HEK293 (cell line): ENCODE measurements at regions not wholly inside any gene's neighbourhood (a gene's known extent, or its start where the extent isn't known, plus 50 kb on each side); places are given as distances from the start of the nearest gene placed in this dataset.

ENCODE experiments used
- CTCF ChIA-PET: fragments of 350-600 bp; formaldehyde crosslinking; extraction: SDS; loops from one replicate; lab custom pipeline; 2021; ENCODE audit warnings: antibody characterized with exemption; lab: Yijun Ruan, JAX
- POLR2A ChIA-PET: fragments of 300-600 bp; formaldehyde crosslinking; extraction: SDS; loops from one replicate; lab custom pipeline; 2020; ENCODE audit warnings: antibody characterized with exemption, inconsistent platforms; lab: Yijun Ruan, JAX
- H3K27ac ChIP-seq: fragments of 200-500 bp; sonication (Bioruptor generic); 2 replicates; pipeline ENCODE4 v1.5.1; 2014; ENCODE audit warnings: low read depth, low read length, control low read depth, inconsistent platforms; ENCODE audit errors: extremely low read depth
- H3K36me3 ChIP-seq, 2 experiments: fragments of 200-500 bp in 1 of 2; sonication (Bioruptor generic) in 1 of 2; 1 replicate in 1 of 2; 2 replicates in 1 of 2; pipeline ENCODE4 v1.5.1; 2014 to 2017; ENCODE audit warnings: inconsistent platforms in 2 of 2, low read length in 2 of 2; ENCODE audit not compliant: control insufficient read depth in 2 of 2, insufficient read depth in 1 of 2
- H3K4me1 ChIP-seq: fragments of 200-500 bp; sonication (Bioruptor generic); 2 replicates; pipeline ENCODE4 v1.5.1; 2014; ENCODE audit warnings: mild to moderate bottlenecking, low read length, inconsistent platforms; ENCODE audit not compliant: control insufficient read depth, insufficient read depth
- H3K4me3 ChIP-seq: 2 replicates; pipeline ENCODE4 v1.5.1; 2011; ENCODE audit warnings: low read depth, mild to moderate bottlenecking, control low read depth, low read length, moderate library complexity
- H3K9me3 ChIP-seq: fragments of 200-500 bp; sonication (Bioruptor generic); 2 replicates; pipeline ENCODE4 v1.5.1; 2014; ENCODE audit warnings: low read depth, low read length, inconsistent platforms; ENCODE audit not compliant: control insufficient read depth, insufficient read depth
- HOXA7 ChIP-seq: sonication (generic); formaldehyde crosslinking; IDR thresholded peaks from 2 replicates; pipeline ENCODE4 v1.8.1; 2022; ENCODE audit warnings: missing genetic modification reagents, borderline replicate concordance
- HOXD13 ChIP-seq: sonication (generic); formaldehyde crosslinking; IDR thresholded peaks from 2 replicates; pipeline ENCODE4 v1.8.0; 2022; ENCODE audit warnings: missing genetic modification reagents, borderline replicate concordance
- TSHZ1 ChIP-seq: fragments of 450-650 bp; formaldehyde crosslinking; IDR thresholded peaks from 2 replicates; pipeline ENCODE4 v1.5.1; 2016; ENCODE audit warnings: missing biosample characterization, missing genetic modification characterization, borderline replicate concordance
- ZNF114 ChIP-seq: fragments of 450-650 bp; formaldehyde crosslinking; IDR thresholded peaks from 2 replicates; pipeline ENCODE4 v1.5.0; 2017; ENCODE audit warnings: missing biosample characterization, missing genetic modification characterization
- ZNF2 ChIP-seq: fragments of 450-650 bp; formaldehyde crosslinking; IDR thresholded peaks from 2 replicates; pipeline ENCODE4 v1.5.1; 2016; ENCODE audit warnings: missing biosample characterization, missing genetic modification characterization
- ZNF24 ChIP-seq: fragments of 450-650 bp; formaldehyde crosslinking; IDR thresholded peaks from 2 replicates; pipeline ENCODE4 v1.5.1; 2016; ENCODE audit warnings: missing biosample characterization, missing genetic modification characterization
- ZNF324 ChIP-seq: fragments of 450-650 bp; formaldehyde crosslinking; IDR thresholded peaks from 2 replicates; pipeline ENCODE4 v1.5.1; 2016; ENCODE audit warnings: missing biosample characterization, missing genetic modification characterization
- ZNF354C ChIP-seq: fragments of 450-650 bp; formaldehyde crosslinking; IDR thresholded peaks from 2 replicates; pipeline ENCODE4 v1.5.1; 2016; ENCODE audit warnings: missing biosample characterization, missing genetic modification characterization, low read depth, borderline replicate concordance
- ZNF48 ChIP-seq: fragments of 450-650 bp; formaldehyde crosslinking; IDR thresholded peaks from 2 replicates; pipeline ENCODE4 v1.5.1; 2016; ENCODE audit warnings: missing biosample characterization, missing genetic modification characterization
- ZNF510 ChIP-seq: fragments of 450-650 bp; formaldehyde crosslinking; IDR thresholded peaks from 2 replicates; pipeline ENCODE4 v1.5.1; 2018; ENCODE audit warnings: mild to moderate bottlenecking, missing genetic modification characterization, missing biosample characterization; ENCODE audit not compliant: insufficient replicate concordance
- ZNF558 ChIP-seq: fragments of 450-650 bp; formaldehyde crosslinking; IDR thresholded peaks from 2 replicates; pipeline ENCODE4 v1.5.1; 2016; ENCODE audit warnings: missing biosample characterization, missing genetic modification characterization
- ZNF561 ChIP-seq: fragments of 450-650 bp; IDR thresholded peaks from 2 replicates; pipeline ENCODE4 v1.5.1; 2018; ENCODE audit warnings: missing biosample characterization, missing genetic modification characterization, borderline replicate concordance
- ZNF571 ChIP-seq: fragments of 450-650 bp; formaldehyde crosslinking; IDR thresholded peaks from 2 replicates; pipeline ENCODE4 v1.5.0; 2017; ENCODE audit warnings: missing biosample characterization, missing genetic modification characterization
- ZNF596 ChIP-seq: fragments of 450-650 bp; IDR thresholded peaks from 2 replicates; pipeline ENCODE4 v1.5.0; 2018; ENCODE audit warnings: missing biosample characterization, mild to moderate bottlenecking, missing genetic modification characterization, moderate library complexity
- ZNF626 ChIP-seq: fragments of 450-650 bp; sonication (Bioruptor Pico); formaldehyde crosslinking; IDR thresholded peaks from 2 replicates; pipeline ENCODE4 v1.5.1; 2018; ENCODE audit warnings: missing biosample characterization, missing genetic modification characterization, inconsistent platforms
- ZNF639 ChIP-seq: fragments of 450-650 bp; formaldehyde crosslinking; IDR thresholded peaks from 2 replicates; pipeline ENCODE4 v1.5.1; 2016; ENCODE audit warnings: missing biosample characterization, missing genetic modification characterization
- ZNF664 ChIP-seq: fragments of 450-650 bp; formaldehyde crosslinking; IDR thresholded peaks from 2 replicates; pipeline ENCODE4 v1.5.1; 2016; ENCODE audit warnings: missing biosample characterization, missing genetic modification characterization
- TF ChIP-seq, protein P1 (sequence below): fragments of 450-650 bp; formaldehyde crosslinking; conservative IDR thresholded peaks from 2 replicates; pipeline ENCODE4 v1.5.1; 2016; ENCODE audit warnings: low read depth, missing biosample characterization, missing genetic modification characterization
- TF ChIP-seq, protein P2 (sequence below): sonication (generic); formaldehyde crosslinking; IDR thresholded peaks from 2 replicates; pipeline ENCODE4 v1.8.1; 2022; ENCODE audit warnings: mild to moderate bottlenecking, moderate library complexity, missing genetic modification reagents

GRCh38 chr3:144413068-144413467 lies 441.4 kb downstream of the DIPK2A start:
- no peak for TF ChIP-seq ZNF626 (tag by site-specific recombination)
- TF ChIP-seq TSHZ1 (tag by site-specific recombination) = no peak
- no peak for TF ChIP-seq ZNF24 (tag by site-specific recombination)
- TF ChIP-seq ZNF571 (tag by site-specific recombination) = no peak
- TF ChIP-seq ZNF324 = no peak
- no peak for TF ChIP-seq ZNF510
- no peak for TF ChIP-seq ZNF48 (tag by site-specific recombination)
- TF ChIP-seq ZNF561 = no peak
- TF ChIP-seq ZNF354C (tag by site-specific recombination) = no peak
- no peak for TF ChIP-seq ZNF114 (tag by site-specific recombination)
- TF ChIP-seq ZNF639 (tag by site-specific recombination) = no peak
- TF ChIP-seq ZNF596 (tag by site-specific recombination) = no peak
- no peak for TF ChIP-seq HOXD13 (CRISPR knock-in tag)
- TF ChIP-seq HOXA7 = no peak
- no peak for TF ChIP-seq ZNF664 (tag by site-specific recombination)
- TF ChIP-seq ZNF2 (tag by site-specific recombination) = no peak
- no peak for TF ChIP-seq ZNF558
- TF ChIP-seq, protein P1, sequence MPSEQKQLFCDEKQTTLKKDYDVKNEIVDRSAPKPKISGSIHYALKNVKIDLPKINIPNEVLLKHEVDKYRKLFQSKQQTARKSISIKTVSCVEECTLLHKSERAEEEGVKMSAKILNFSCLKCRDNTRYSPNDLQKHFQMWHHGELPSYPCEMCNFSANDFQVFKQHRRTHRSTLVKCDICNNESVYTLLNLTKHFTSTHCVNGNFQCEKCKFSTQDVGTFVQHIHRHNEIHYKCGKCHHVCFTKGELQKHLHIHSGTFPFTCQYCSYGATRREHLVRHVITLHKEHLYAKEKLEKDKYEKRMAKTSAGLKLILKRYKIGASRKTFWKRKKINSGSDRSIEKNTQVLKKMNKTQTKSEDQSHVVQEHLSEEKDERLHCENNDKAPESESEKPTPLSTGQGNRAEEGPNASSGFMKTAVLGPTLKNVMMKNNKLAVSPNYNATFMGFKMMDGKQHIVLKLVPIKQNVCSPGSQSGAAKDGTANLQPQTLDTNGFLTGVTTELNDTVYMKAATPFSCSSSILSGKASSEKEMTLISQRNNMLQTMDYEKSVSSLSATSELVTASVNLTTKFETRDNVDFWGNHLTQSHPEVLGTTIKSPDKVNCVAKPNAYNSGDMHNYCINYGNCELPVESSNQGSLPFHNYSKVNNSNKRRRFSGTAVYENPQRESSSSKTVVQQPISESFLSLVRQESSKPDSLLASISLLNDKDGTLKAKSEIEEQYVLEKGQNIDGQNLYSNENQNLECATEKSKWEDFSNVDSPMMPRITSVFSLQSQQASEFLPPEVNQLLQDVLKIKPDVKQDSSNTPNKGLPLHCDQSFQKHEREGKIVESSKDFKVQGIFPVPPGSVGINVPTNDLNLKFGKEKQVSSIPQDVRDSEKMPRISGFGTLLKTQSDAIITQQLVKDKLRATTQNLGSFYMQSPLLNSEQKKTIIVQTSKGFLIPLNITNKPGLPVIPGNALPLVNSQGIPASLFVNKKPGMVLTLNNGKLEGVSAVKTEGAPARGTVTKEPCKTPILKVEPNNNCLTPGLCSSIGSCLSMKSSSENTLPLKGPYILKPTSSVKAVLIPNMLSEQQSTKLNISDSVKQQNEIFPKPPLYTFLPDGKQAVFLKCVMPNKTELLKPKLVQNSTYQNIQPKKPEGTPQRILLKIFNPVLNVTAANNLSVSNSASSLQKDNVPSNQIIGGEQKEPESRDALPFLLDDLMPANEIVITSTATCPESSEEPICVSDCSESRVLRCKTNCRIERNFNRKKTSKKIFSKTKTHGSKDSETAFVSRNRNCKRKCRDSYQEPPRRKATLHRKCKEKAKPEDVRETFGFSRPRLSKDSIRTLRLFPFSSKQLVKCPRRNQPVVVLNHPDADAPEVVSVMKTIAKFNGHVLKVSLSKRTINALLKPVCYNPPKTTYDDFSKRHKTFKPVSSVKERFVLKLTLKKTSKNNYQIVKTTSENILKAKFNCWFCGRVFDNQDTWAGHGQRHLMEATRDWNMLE (tag by site-specific recombination) = no peak
- TF ChIP-seq, protein P2, sequence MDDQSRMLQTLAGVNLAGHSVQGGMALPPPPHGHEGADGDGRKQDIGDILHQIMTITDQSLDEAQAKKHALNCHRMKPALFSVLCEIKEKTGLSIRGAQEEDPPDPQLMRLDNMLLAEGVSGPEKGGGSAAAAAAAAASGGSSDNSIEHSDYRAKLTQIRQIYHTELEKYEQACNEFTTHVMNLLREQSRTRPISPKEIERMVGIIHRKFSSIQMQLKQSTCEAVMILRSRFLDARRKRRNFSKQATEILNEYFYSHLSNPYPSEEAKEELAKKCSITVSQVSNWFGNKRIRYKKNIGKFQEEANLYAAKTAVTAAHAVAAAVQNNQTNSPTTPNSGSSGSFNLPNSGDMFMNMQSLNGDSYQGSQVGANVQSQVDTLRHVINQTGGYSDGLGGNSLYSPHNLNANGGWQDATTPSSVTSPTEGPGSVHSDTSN = no peak
- no peak overlapping the region for H3K27ac ChIP-seq
- no peak overlapping the region for H3K4me3 ChIP-seq
- no peaks in the 10 kb centered on the region for H3K4me1 ChIP-seq
- H3K36me3 ChIP-seq = no peaks in the 10 kb centered on the region
- H3K9me3 ChIP-seq = no peaks in the 10 kb centered on the region
- ChIA-PET CTCF (no interaction called here), POLR2A (no interaction called here)
